Caco-2 (cell line): ENCODE measurements at regions not wholly inside any gene's neighbourhood (a gene's known extent, or its start where the extent isn't known, plus 50 kb on each side); places are given as distances from the start of the nearest gene placed in this dataset.

ENCODE experiments used
- BruUV-seq: library from RNA; stranded (reverse); fragments of 400-500 nt; replicated peaks from 2 replicates; lab custom pipeline; 2021; lab: Mats Ljungman, UMichigan
- CTCF ChIA-PET: fragments of 300-600 bp; sonication (Branson Sonifier 250); formaldehyde crosslinking; loops from one replicate; lab custom pipeline; 2022; ENCODE audit warnings: antibody characterized with exemption; lab: Charles Lee
- POLR2A ChIA-PET: fragments of 300-600 bp; sonication (Branson Sonifier 250); formaldehyde crosslinking; loops from one replicate; lab custom pipeline; 2022; ENCODE audit warnings: antibody characterized with exemption; lab: Charles Lee
- DNase-seq, 2 experiments: peaks; one replicate each; pipeline versions ENCODE4 v3.0.0 to v3.0.0-alpha.2; 2020 to 2022
- H3K27me3 ChIP-seq: replicated peaks from 2 replicates; pipeline ENCODE4 v1.6.0; 2011; ENCODE audit warnings: low read length; ENCODE audit not compliant: control insufficient read depth, insufficient read depth
- H3K36me3 ChIP-seq: 2 replicates; pipeline ENCODE4 v1.5.1; 2011; ENCODE audit warnings: low read length; ENCODE audit not compliant: control insufficient read depth, insufficient read depth
- H3K4me1 ChIP-seq: fragments of 250-450 bp; sonication (Bioruptor Pico); 2 replicates; pipeline ENCODE4 v1.5.1; 2020; ENCODE audit warnings: mild to moderate bottlenecking
- H3K4me3 ChIP-seq: 2 replicates; pipeline ENCODE4 v1.5.1; 2011; ENCODE audit warnings: low read depth, mild to moderate bottlenecking, control low read depth, low read length
- H3K9me3 ChIP-seq: fragments of 250-450 bp; sonication (Bioruptor Pico); 2 replicates; pipeline ENCODE4 v1.5.1; 2020; ENCODE audit warnings: mild to moderate bottlenecking, moderate library complexity
- H3K27ac Mint-ChIP-seq: one replicate; pipeline ENCODE4 v1.8.0; 2022; ENCODE audit warnings: mixed read lengths; ENCODE audit not compliant: unreplicated experiment
- H3K27me3 Mint-ChIP-seq: one replicate; pipeline ENCODE4 v1.8.0; 2022; ENCODE audit warnings: mixed read lengths; ENCODE audit not compliant: insufficient read depth, unreplicated experiment
- H3K36me3 Mint-ChIP-seq: one replicate; pipeline ENCODE4 v1.8.0; 2022; ENCODE audit warnings: mild to moderate bottlenecking, mixed read lengths; ENCODE audit not compliant: insufficient read depth, unreplicated experiment
- H3K4me1 Mint-ChIP-seq: one replicate; pipeline ENCODE4 v1.8.0; 2022; ENCODE audit warnings: low read depth, mixed read lengths; ENCODE audit not compliant: unreplicated experiment
- H3K4me3 Mint-ChIP-seq: one replicate; pipeline ENCODE4 v1.8.0; 2022; ENCODE audit warnings: mild to moderate bottlenecking, moderate library complexity, mixed read lengths; ENCODE audit not compliant: unreplicated experiment
- H3K9me3 Mint-ChIP-seq: one replicate; pipeline ENCODE4 v1.8.0; 2022; ENCODE audit warnings: mixed read lengths; ENCODE audit not compliant: unreplicated experiment
- CTCF ChIP-seq, 2 experiments: fragments of 200-600 bp in 1 of 2; IDR thresholded peaks; 1 replicate in 1 of 2; 2 replicates in 1 of 2; pipeline versions ENCODE4 v1.5.1 to v1.8.0; 2011 to 2022; ENCODE audit warnings: antibody characterized with exemption in 1 of 2, control low read depth in 1 of 2, inconsistent platforms in 1 of 2, low read depth in 1 of 2, low read length in 1 of 2, mild to moderate bottlenecking in 1 of 2, moderate library complexity in 1 of 2; ENCODE audit not compliant: insufficient read depth in 1 of 2, severe bottlenecking in 1 of 2, unreplicated experiment in 1 of 2
- intact Hi-C: fragments of 100-400 bp; cut with micrococcal nuclease; formaldehyde crosslinking; loops from one replicate; pipeline ENCODE4 v1.10.0; 2022; ENCODE audit not compliant: unreplicated experiment

DNA sequence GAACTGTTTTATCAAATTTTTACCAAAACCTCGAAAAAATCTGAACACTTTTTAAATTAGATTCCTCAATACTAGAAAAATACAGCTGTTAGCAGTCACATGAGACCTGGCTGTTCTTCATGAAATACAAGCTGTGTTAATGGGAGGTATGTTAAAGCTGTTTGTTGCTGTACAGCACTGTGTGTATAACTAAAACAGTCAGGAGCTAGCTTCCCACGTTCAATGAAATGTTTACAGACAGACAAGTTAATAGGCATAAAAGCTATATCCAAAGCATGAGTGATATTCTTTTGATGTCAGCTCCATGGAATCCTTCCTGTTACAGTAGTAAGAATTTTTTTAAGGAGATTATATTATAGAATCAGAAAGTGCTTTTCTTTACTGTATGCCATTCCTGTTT lies 223.2 kb upstream of the FOXD3 start:
- Histone ChIP-seq H3K36me3 (no peaks in the 10 kb centered on the region), H3K4me3 (no peak overlapping the region), H3K9me3 (no peaks in the 10 kb centered on the region), H3K27me3 (no peaks in the 10 kb centered on the region), H3K4me1 (no peaks in the 10 kb centered on the region)
- DNase-seq: no peak
- Mint-ChIP-seq H3K4me1 (no peaks in the 10 kb centered on the region), H3K27me3 (peaks cover 3% of the 10 kb centered on the region), H3K9me3 (no peaks in the 10 kb centered on the region), H3K4me3 (no peak overlapping the region), H3K27ac (no peak overlapping the region), H3K36me3 (no peaks in the 10 kb centered on the region)
- intact Hi-C loops: no loop called here
- POLR2A ChIA-PET: no interaction called here
- TF ChIP-seq CTCF (IDR thresholded peaks at IDR 0.05; ENCODE audit: insufficient read depth in 1 of 2, low read depth in 1 of 2, low read length in 1 of 2, severe bottlenecking in 1 of 2, unreplicated experiment in 1 of 2): no peak
- CTCF ChIA-PET: no interaction called here
- BruUV-seq: no TSS peak

GRCh38 chr1:63101336-63101735 lies 221.0 kb upstream of the FOXD3 start:
- Histone ChIP-seq H3K9me3 (no peaks in the 10 kb centered on the region), H3K4me3 (no peak overlapping the region), H3K36me3 (no peaks in the 10 kb centered on the region), H3K4me1 (no peaks in the 10 kb centered on the region), H3K27me3 (no peaks in the 10 kb centered on the region)
- Mint-ChIP-seq H3K4me3 (no peak overlapping the region), H3K27ac (no peak overlapping the region), H3K36me3 (no peaks in the 10 kb centered on the region), H3K27me3 (peaks cover 6% of the 10 kb centered on the region), H3K4me1 (no peaks in the 10 kb centered on the region), H3K9me3 (no peaks in the 10 kb centered on the region)
- TF ChIP-seq CTCF (IDR thresholded peaks at IDR 0.05; ENCODE audit: insufficient read depth in 1 of 2, low read depth in 1 of 2, low read length in 1 of 2, severe bottlenecking in 1 of 2, unreplicated experiment in 1 of 2): no peak
- no TSS peak for BruUV-seq
- no peak for DNase-seq
- ChIA-PET CTCF (no interaction called here), POLR2A (no interaction called here)
- intact Hi-C loops: no loop called here

- no peak for DNase-seq
- no peak overlapping the region for H3K4me3 ChIP-seq
- H3K9me3 Mint-ChIP-seq: no peaks in the 10 kb centered on the region
- no peaks in the 10 kb centered on the region for H3K36me3 ChIP-seq
- no peaks in the 10 kb centered on the region for H3K9me3 ChIP-seq
- no TSS peak for BruUV-seq
- peaks cover 3% of the 10 kb centered on the region for H3K27me3 Mint-ChIP-seq
- TF ChIP-seq CTCF (IDR thresholded peaks at IDR 0.05; ENCODE audit: insufficient read depth in 1 of 2, low read depth in 1 of 2, low read length in 1 of 2, severe bottlenecking in 1 of 2, unreplicated experiment in 1 of 2): no peak
- CTCF ChIA-PET: no interaction called here
- H3K4me1 Mint-ChIP-seq: no peaks in the 10 kb centered on the region
- no peaks in the 10 kb centered on the region for H3K4me1 ChIP-seq
- H3K27me3 ChIP-seq: no peaks in the 10 kb centered on the region
- POLR2A ChIA-PET: no interaction called here
- no peak overlapping the region for H3K27ac Mint-ChIP-seq
- intact Hi-C loops: no loop called here
- H3K4me3 Mint-ChIP-seq: no peak overlapping the region
- H3K36me3 Mint-ChIP-seq: no peaks in the 10 kb centered on the region
Observed at GRCh38 chr1:63103682-63104081, 218.7 kb upstream of the FOXD3 start.
